Gastroesophageal sphincter (tissue), 4 donors: ENCODE measurements at regions not wholly inside any gene's neighbourhood (a gene's known extent, or its start where the extent isn't known, plus 50 kb on each side); places are given as distances from the start of the nearest gene placed in this dataset.

Experiments
- ATAC-seq: fragments of 150-250 bp; one replicate; pipeline ENCODE4 v1.9.1; 2016; ENCODE audit warnings: mild to moderate bottlenecking, moderate library complexity
- H3K27ac ChIP-seq, 4 donors: fragments of 200-600 bp; sonication (generic) in 3 of 4; 1 replicate in 3 of 4; 2 replicates in 1 of 4; pipeline ENCODE4 v1.5.1; 2016 to 2019
- H3K27me3 ChIP-seq: fragments of 200-600 bp; sonication (generic); one replicate; pipeline ENCODE4 v1.5.1; 2019
- H3K36me3 ChIP-seq, 2 donors: fragments of 200-600 bp; sonication (generic); one replicate each; pipeline ENCODE4 v1.5.1; 2019; ENCODE audit warnings: control low read depth in 1 of 2
- H3K4me1 ChIP-seq, 3 donors: fragments of 200-600 bp; sonication (generic); 1 replicate in 2 of 3; 2 replicates in 1 of 3; pipeline ENCODE4 v1.5.1; 2016 to 2019; ENCODE audit warnings: control low read depth in 2 of 3
- H3K4me3 ChIP-seq, 2 donors: fragments of 200-600 bp; sonication (generic); one replicate each; pipeline ENCODE4 v1.5.1; 2019; ENCODE audit warnings: mild to moderate bottlenecking in 1 of 2, moderate library complexity in 1 of 2
- H3K9me3 ChIP-seq, 3 donors: fragments of 200-600 bp; sonication (generic); one replicate each; pipeline ENCODE4 v1.5.1; 2017 to 2019; ENCODE audit warnings: control low read depth in 2 of 3
- CTCF ChIP-seq, 4 experiments: fragments of 200-600 bp in 2 of 4; fragments of 450-650 bp in 2 of 4; sonication (generic) in 1 of 4; IDR thresholded peaks; one replicate each; pipeline ENCODE4 v1.5.1; 2017 to 2019; ENCODE audit warnings: antibody characterized with exemption in 4 of 4, mild to moderate bottlenecking in 2 of 4, moderate library complexity in 2 of 4
- EP300 ChIP-seq: sonication (generic); formaldehyde crosslinking; IDR thresholded peaks from one replicate; pipeline ENCODE4 v1.6.1; 2017; ENCODE audit warnings: antibody characterized with exemption, mild to moderate bottlenecking
- POLR2A ChIP-seq, 2 donors: fragments of 450-650 bp; IDR thresholded peaks; one replicate each; pipeline ENCODE4 v1.6.1; 2017; ENCODE audit warnings: antibody characterized with exemption in 2 of 2, mild to moderate bottlenecking in 2 of 2, moderate library complexity in 1 of 2
- POLR2AphosphoS5 ChIP-seq: sonication (generic); formaldehyde crosslinking; IDR thresholded peaks from one replicate; pipeline ENCODE4 v1.6.1; 2017; ENCODE audit warnings: antibody characterized with exemption
- WGBS, 2 donors: methylation state at CpG; one replicate each; pipeline ENCODE4 v1.1.5; 2018; ENCODE audit warnings: low coverage in 1 of 2; 5-methylcytosine and 5-hydroxymethylcytosine counted together

DNA sequence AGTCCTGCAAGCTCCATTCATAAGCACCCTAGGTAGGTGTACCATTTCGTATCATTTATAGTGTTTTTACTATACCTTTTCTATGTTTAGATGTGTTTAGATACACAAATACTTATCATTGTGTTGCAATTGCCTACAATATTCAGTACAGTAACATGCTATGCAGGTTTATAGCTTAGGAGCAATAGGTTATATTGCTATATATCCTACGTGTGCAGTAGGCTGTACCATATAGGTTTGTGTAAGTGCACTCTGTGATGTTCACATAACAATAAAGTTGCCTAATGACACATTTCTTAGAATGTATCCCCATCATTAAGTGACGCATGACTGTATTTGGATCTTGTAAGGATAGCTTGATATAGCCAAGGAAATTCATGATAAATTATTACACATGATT, 88.6 kb upstream of the CDH20 start:
- no peaks in the 10 kb centered on the region for H3K36me3 ChIP-seq
- no peak overlapping the region for H3K27ac ChIP-seq
- no peaks in the 10 kb centered on the region for H3K4me1 ChIP-seq
- no peaks in the 10 kb centered on the region for H3K27me3 ChIP-seq
- no peak for ATAC-seq
- TF ChIP-seq POLR2AphosphoS5 (no peak), EP300 (no peak), CTCF (IDR thresholded peaks at IDR 0.05) (no peak), POLR2A (IDR thresholded peaks at IDR 0.05) (no peak)
- WGBS, 2 donors, result 84 to 92% methylated on average over 3 of the region's 3 CpGs
- no peak overlapping the region for H3K4me3 ChIP-seq
- no peaks in the 10 kb centered on the region for H3K9me3 ChIP-seq

GRCh38 chr18:61245276-61245675, 88.0 kb upstream of the CDH20 start:
- TF ChIP-seq CTCF (IDR thresholded peaks at IDR 0.05) (no peak), POLR2A (IDR thresholded peaks at IDR 0.05) (no peak), EP300 (no peak), POLR2AphosphoS5 (no peak)
- H3K4me3 ChIP-seq, result no peak overlapping the region
- H3K9me3 ChIP-seq, result no peaks in the 10 kb centered on the region
- 62 to 93% methylated on average over 2 to 3 of the region's 3 CpGs for WGBS, 2 donors
- H3K4me1 ChIP-seq, result no peaks in the 10 kb centered on the region
- no peak for ATAC-seq
- no peak overlapping the region for H3K27ac ChIP-seq
- no peaks in the 10 kb centered on the region for H3K36me3 ChIP-seq
- H3K27me3 ChIP-seq, result no peaks in the 10 kb centered on the region

DNA sequence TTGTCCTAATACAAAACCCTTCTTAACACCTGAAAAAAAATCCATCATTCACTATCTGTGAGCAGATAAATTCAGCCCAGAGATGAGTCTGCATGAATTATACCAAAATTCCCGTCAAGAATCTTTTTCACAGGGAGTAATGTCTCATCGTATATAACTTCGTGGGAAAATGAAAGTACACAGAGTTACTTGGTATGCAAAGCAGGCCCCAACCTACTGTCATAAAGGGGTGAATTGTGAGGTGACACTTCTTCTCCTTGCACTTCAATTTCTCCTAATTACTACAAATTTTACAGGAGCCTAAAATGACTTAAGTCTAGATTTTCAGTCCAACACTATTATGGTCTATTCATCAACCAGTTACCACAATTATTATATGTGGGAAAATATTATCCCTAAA, 84.6 kb upstream of the CDH20 start:
- H3K36me3 ChIP-seq, result no peaks in the 10 kb centered on the region
- TF ChIP-seq EP300, result no peak
- no peak for TF ChIP-seq CTCF (IDR thresholded peaks at IDR 0.05)
- TF ChIP-seq POLR2AphosphoS5, result no peak
- ATAC-seq, result no peak
- no peaks in the 10 kb centered on the region for H3K9me3 ChIP-seq
- no peak overlapping the region for H3K27ac ChIP-seq
- 67 to 69% methylated on average over 3 of the region's 3 CpGs for WGBS, 2 donors
- H3K27me3 ChIP-seq, result no peaks in the 10 kb centered on the region
- H3K4me1 ChIP-seq, result no peaks in the 10 kb centered on the region
- H3K4me3 ChIP-seq, result no peak overlapping the region

GRCh38 chr18:61256291-61256690, 76.9 kb upstream of the CDH20 start:
- TF ChIP-seq POLR2AphosphoS5 (no peak), POLR2A (IDR thresholded peaks at IDR 0.05) (no peak), CTCF (IDR thresholded peaks at IDR 0.05) (no peak), EP300 (no peak)
- 80 to 93% methylated on average over 2 to 5 of the region's 5 CpGs for WGBS, 2 donors
- Histone ChIP-seq H3K36me3 (no peaks in the 10 kb centered on the region), H3K27ac (no peak overlapping the region), H3K4me3 (no peak overlapping the region), H3K9me3 (no peaks in the 10 kb centered on the region), H3K27me3 (no peaks in the 10 kb centered on the region), H3K4me1 (no peaks in the 10 kb centered on the region)
- no peak for ATAC-seq

DNA sequence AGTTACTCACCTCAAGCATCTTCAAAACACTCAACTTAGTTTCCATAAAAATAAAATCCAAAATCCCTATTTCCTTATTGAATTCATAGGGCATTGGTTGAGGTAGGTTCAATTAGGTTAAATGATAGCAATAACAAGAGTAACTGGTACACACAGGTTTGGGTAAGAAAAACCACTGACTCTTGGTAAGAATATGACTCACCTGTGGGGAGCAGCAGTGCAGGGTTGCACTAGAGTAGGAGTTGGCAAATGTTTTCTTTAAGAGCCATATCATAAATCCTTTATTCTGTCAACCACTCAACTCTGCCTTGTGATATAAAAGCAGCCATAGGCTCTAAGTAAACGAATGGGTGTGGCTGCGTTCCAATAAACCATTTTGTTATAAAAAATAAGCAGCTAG, 71.4 kb upstream of the CDH20 start:
- H3K4me3 ChIP-seq, result no peak overlapping the region
- no peaks in the 10 kb centered on the region for H3K36me3 ChIP-seq
- no peaks in the 10 kb centered on the region for H3K4me1 ChIP-seq
- no peak for ATAC-seq
- H3K9me3 ChIP-seq, result no peaks in the 10 kb centered on the region
- H3K27me3 ChIP-seq, result no peaks in the 10 kb centered on the region
- TF ChIP-seq EP300 (no peak), POLR2AphosphoS5 (no peak)
- no peak overlapping the region for H3K27ac ChIP-seq
- WGBS, 2 donors, result 71 to 100% methylated on average over 2 of the region's 2 CpGs

DNA sequence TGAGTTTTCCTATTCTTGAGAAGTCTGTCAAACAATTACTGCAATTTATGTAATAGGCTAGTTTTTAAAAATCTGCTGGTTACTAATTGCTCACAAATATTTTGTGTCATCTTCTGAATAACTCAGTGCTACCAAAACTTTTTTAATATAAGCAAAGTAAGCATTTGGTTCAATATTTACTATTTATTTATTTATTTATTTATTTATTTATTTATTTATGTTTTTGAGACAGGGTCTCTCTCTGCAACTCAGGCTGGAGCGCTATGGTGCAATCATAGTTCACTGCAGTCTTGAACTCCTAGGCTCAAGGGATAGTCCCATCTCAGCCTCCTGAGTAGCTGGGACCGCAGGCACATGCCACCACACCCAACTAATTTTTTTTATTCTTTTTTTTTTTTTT, 60.4 kb upstream of the CDH20 start:
- H3K4me1 ChIP-seq, result no peaks in the 10 kb centered on the region
- ATAC-seq, result no peak
- TF ChIP-seq POLR2A (IDR thresholded peaks at IDR 0.05), result no peak
- TF ChIP-seq POLR2AphosphoS5, result no peak
- TF ChIP-seq CTCF (IDR thresholded peaks at IDR 0.05), result no peak
- no peak for TF ChIP-seq EP300
- H3K4me3 ChIP-seq, result no peak overlapping the region
- H3K36me3 ChIP-seq, result no peaks in the 10 kb centered on the region
- H3K27me3 ChIP-seq, result no peaks in the 10 kb centered on the region
- no peaks in the 10 kb centered on the region for H3K9me3 ChIP-seq
- 85 to 100% methylated on average over 1 to 2 of the region's 2 CpGs for WGBS, 2 donors
- H3K27ac ChIP-seq, result no peak overlapping the region
